ENCODE measurements at regions not wholly inside any gene's neighbourhood (a gene's known extent, or its start where the extent isn't known, plus 50 kb on each side); places are given as distances from the start of the nearest gene placed in this dataset.

- Histone ChIP-seq H3K4me3 (no peak overlapping the region), H3K9me3 (0 out of 3 replicates have a peak, but pooled peaks cover 2% of the 10 kb centered on the region), H3K27ac (no peak overlapping the region), H3K4me1 (no peaks in the 10 kb centered on the region), H3K4me2 (no peak overlapping the region)
- no peak for DNase-seq (ENCODE audit: low read depth in 1 of 2, low spot score in 1 of 2)
- no peak for FAIRE-seq
- ChIA-PET CTCF (interaction anchor here (0.6 kb wide), 1 partner anchor 256 kb away, joined by 3 read pairs; no protein-coding TSS in a partner anchor), POLR2A (no interaction called here)
- 67% methylated on average over 13 of the region's 19 CpGs for WGBS (ENCODE audit: missing lambda C conversion rate)
- TF ChIP-seq EP300 (IDR thresholded peaks at IDR 0.05) (no peak), HMGXB4 (CRISPR knock-in tag; IDR thresholded peaks at IDR 0.05; ENCODE audit: borderline replicate concordance) (no peak), RARB (CRISPR knock-in tag; IDR thresholded peaks at IDR 0.05) (no peak), PBX3 (IDR thresholded peaks at IDR 0.05) (no peak), RFX5 (IDR thresholded peaks at IDR 0.05) (no peak), CBX2 (IDR thresholded peaks at IDR 0.05; ENCODE audit: borderline replicate concordance, low read depth) (no peak), TFCP2L1 (CRISPR knock-in tag; IDR thresholded peaks at IDR 0.05) (no peak), MAFK (IDR thresholded peaks at IDR 0.05; ENCODE audit: partially characterized antibody) (no peak), BCL3 (IDR thresholded peaks at IDR 0.05) (no peak), E2F6 (IDR thresholded peaks at IDR 0.05; ENCODE audit: borderline replicate concordance, low read depth) (no peak), ELK1 (IDR thresholded peaks at IDR 0.05; ENCODE audit: low read depth, low read length) (no peak), NR3C1 (IDR thresholded peaks at IDR 0.05) (no peak), NPAS2 (CRISPR knock-in tag; IDR thresholded peaks at IDR 0.05; ENCODE audit: borderline replicate concordance) (no peak), MAX (IDR thresholded peaks at IDR 0.05) (no peak)
- peak; percentile 47 to 48; a peak in 2 of 6 replicates for ATAC-seq
Measured at GRCh38 chr10:31697271-31698180, 231.1 kb downstream of the ARHGAP12 start.

- H3K9me3 ChIP-seq: peaks cover 5% of the 10 kb centered on the region; the same call in 1 of the 3 replicates
- POLR2A ChIA-PET: no interaction called here
- H3K4me1 ChIP-seq: no peaks in the 10 kb centered on the region
- 79% methylated on average over 14 of the region's 14 CpGs for WGBS (ENCODE audit: missing lambda C conversion rate)
- ATAC-seq (no peak), FAIRE-seq (no peak), DNase-seq (ENCODE audit: low read depth in 1 of 2, low spot score in 1 of 2) (no peak)
- TF ChIP-seq E2F6 (IDR thresholded peaks at IDR 0.05; ENCODE audit: borderline replicate concordance, low read depth): no peak
- no peak for TF ChIP-seq HOXA7 (CRISPR knock-in tag; IDR thresholded peaks at IDR 0.05)
- no peak for TF ChIP-seq SMC3 (IDR thresholded peaks at IDR 0.05)
- TF ChIP-seq RCOR1 (IDR thresholded peaks at IDR 0.05; ENCODE audit: low read depth, low read length): no peak
- TF ChIP-seq ZFP36 (IDR thresholded peaks at IDR 0.05; ENCODE audit: borderline replicate concordance, partially characterized antibody): no peak
- TF ChIP-seq NR3C1 (IDR thresholded peaks at IDR 0.05): no peak
- no peak for TF ChIP-seq POLR2A (IDR thresholded peaks at IDR 0.05; ENCODE audit: low read length)
- TF ChIP-seq FOSB (CRISPR knock-in tag; IDR thresholded peaks at IDR 0.05): no peak
- TF ChIP-seq ESRRA (IDR thresholded peaks at IDR 0.05; ENCODE audit: borderline replicate concordance, low read length): no peak
- no peak for TF ChIP-seq FOXS1 (CRISPR knock-in tag; IDR thresholded peaks at IDR 0.05)
- TF ChIP-seq SREBF2 (IDR thresholded peaks at IDR 0.05): no peak
- TF ChIP-seq ZNF302 (CRISPR knock-in tag; IDR thresholded peaks at IDR 0.05): no peak
- H3K4me2 ChIP-seq: no peak overlapping the region
- no peak overlapping the region for H3K27ac ChIP-seq
- no peak overlapping the region for H3K4me3 ChIP-seq
- CTCF ChIA-PET: no interaction called here
Measured at GRCh38 chr10:31694929-31695837, 233.4 kb downstream of the ARHGAP12 start.
